Omental fat pad (tissue), 3 donors: ENCODE measurements at regions not wholly inside any gene's neighbourhood (a gene's known extent, or its start where the extent isn't known, plus 50 kb on each side); places are given as distances from the start of the nearest gene placed in this dataset.

Experiments used
- ATAC-seq: fragments of 150-250 bp; one replicate; pipeline ENCODE4 v1.9.1; 2016; ENCODE audit warnings: mild to moderate bottlenecking, moderate library complexity; ENCODE audit not compliant: low FRiP score
- DNase-seq: peaks from one replicate; pipeline ENCODE4 v3.0.0-alpha.2; 2019; ENCODE audit warnings: low spot score
- CTCF ChIP-seq, 3 donors: fragments of 450-650 bp; IDR thresholded peaks; one replicate each; pipeline ENCODE4 v1.5.1; 2016 to 2017; ENCODE audit warnings: antibody characterized with exemption in 3 of 3, mild to moderate bottlenecking in 3 of 3, moderate library complexity in 2 of 3

DNA sequence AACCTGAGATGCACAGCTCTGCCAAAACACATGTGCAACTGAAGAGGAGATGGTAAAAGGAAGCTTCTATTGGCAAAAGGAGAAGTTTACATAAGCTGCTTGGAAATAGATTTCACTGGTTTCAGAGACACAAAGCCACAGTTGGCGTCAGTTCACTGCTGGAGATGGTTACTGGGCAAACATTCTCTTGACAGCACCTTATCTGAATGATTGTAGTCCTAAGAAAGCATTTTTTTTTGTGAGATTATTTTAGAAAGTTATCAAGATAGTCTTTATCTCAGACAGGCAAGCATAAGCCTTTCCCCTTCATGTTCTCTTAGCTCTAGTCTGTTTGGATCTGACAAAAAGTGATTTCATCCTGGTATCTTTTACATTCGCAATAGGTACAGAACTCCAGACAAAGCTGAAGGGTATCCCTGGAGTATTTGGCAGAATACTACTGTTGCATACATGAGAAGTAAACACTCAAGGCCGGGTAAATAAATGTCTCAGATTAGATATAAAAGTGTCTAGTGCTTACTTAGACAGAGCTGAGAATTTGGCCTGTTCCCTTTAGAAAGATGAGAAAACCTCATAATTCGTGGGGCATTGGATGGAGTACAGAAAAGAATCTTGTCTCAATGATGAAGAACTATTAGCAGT is 1668.0 kb upstream of the NUDT12 start:
- TF ChIP-seq CTCF (IDR thresholded peaks at IDR 0.05), result no peak
- no peak for ATAC-seq
- DNase-seq, result no peak

DNA sequence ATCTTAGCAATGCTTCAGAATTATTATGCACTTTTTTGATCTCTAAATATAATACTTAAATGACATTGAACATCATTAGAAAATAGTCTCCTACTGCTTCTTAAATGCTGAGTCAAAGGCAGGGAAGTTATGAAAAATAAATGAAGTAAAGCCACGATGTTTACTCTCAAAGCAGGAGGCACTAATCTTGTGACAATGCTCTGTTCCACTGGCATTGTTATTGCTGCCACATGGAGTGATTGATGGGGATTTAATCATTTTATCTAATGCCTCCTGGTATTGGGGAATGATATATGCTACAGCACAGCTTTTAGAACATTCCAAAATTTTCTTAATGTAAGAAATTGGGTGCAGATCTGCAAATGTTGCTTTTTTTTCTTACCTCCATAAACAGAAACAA is 1655.4 kb upstream of the NUDT12 start:
- DNase-seq (no peak), ATAC-seq (no peak)
- TF ChIP-seq CTCF (IDR thresholded peaks at IDR 0.05), result no peak

DNA sequence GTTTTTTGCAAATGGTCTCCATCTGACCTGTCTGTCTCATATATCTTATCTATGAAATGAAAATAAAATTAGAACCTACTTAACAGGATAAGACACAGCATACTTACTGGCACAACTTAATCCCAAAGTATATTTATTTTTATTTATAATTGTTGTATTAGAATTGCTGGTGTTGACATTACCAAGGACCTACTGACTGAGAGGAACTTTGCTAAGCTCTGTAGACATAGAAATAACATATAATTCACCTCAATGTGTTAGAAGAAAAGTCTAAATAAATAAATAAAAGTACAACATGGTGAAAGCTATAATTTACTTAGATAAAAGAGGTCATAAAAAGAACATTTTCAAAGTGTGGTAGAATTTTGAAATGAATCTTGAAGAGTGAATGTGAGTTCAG is 1650.5 kb upstream of the NUDT12 start:
- no peak for ATAC-seq
- DNase-seq, result no peak
- no peak for TF ChIP-seq CTCF (IDR thresholded peaks at IDR 0.05)

DNA sequence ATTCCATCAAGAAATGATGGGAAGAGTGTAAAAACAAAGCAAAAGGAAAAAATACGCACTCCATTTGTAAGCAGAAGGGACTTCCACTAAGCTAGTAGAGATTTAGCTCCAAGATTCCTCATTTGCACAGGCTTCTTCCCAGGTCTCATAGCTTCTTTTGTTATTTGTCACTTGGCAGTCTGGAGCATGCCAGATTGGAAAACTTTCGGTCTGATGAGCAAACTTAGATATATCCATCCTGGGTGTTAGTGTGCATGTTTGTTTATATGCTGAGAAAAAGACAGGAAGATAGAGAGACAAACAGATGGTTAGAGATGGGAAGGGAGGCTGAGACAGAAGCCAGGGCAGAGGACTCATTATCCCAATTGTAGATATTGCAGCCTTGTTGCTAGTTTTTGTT is 1644.5 kb upstream of the NUDT12 start:
- ATAC-seq, result no peak

GRCh38 chr5:105197531-105197930 is 1634.9 kb upstream of the NUDT12 start:
- no peak for TF ChIP-seq CTCF (IDR thresholded peaks at IDR 0.05)
- ATAC-seq (no peak), DNase-seq (no peak)

More for the DNA sequence above, 1644.5 kb upstream of the NUDT12 start:
- no peak for TF ChIP-seq CTCF (IDR thresholded peaks at IDR 0.05)
- DNase-seq, result no peak

DNA sequence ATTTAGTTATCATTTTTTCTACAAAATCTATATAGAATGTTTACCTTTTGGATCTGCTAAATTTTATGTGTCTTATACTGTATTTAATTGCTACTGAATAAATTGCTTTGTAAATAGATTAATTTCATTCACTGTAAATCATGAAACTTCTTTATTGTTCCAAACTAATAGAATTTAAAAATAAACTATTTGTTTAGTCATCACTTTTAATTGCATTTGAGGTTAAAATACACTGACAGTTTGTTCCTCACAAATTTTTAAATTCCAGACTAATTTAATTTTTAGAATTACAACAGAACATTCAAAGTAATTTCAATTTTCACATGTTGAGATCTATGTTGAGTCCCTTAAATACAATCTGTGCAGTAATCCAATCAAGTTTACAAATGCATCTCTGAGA is 1633.2 kb upstream of the NUDT12 start:
- no peak for DNase-seq
- no peak for TF ChIP-seq CTCF (IDR thresholded peaks at IDR 0.05)
- no peak for ATAC-seq

DNA sequence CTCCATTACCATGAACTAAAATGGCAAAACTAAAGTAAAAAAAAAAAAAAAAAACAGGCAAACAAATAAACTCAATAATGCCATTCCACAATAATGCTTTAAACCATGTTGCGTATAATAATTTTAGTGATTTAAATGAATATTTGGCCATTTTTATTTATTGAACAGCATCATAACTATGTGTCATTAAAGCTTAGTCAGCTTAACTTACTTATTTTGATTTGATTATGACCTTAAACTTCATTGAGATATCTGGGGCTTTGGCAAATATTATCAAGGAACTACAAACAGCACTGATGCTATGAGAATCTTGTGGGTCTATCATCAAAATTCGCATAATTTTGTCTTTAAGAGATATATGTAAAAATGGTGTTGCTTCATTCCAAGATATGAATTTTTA is 1610.3 kb upstream of the NUDT12 start:
- no peak for DNase-seq
- ATAC-seq, result no peak
- TF ChIP-seq CTCF (IDR thresholded peaks at IDR 0.05), result no peak
